ENCODE measurements at regions not wholly inside any gene's neighbourhood (a gene's known extent, or its start where the extent isn't known, plus 50 kb on each side); places are given as distances from the start of the nearest gene placed in this dataset.

- no peak for DNase-seq
- WGBS, 2 donors (ENCODE audit: low coverage in 1 of 2): 76 to 84% methylated on average over 3 of the region's 3 CpGs
- H3K9me3 ChIP-seq: no peaks in the 10 kb centered on the region
- in situ Hi-C loops (cut with MboI; ENCODE audit: low pct_ligation_motif_present in 1 of 4, low pct_unique_long_range_greater_than_20kb in 1 of 4, low sequenced_read_pairs in 3 of 4) (no loop called here), intact Hi-C loops (cut with DNase I; ENCODE audit: low total_unique reads) (no loop called here)
- no peaks in the 10 kb centered on the region for H3K4me1 ChIP-seq
- H3K36me3 ChIP-seq: no peaks in the 10 kb centered on the region
- TF ChIP-seq POLR2A (IDR thresholded peaks at IDR 0.05) (no peak), EP300 (IDR thresholded peaks at IDR 0.05; ENCODE audit: low read depth) (no peak), CTCF (IDR thresholded peaks at IDR 0.05) (no peak), POLR2AphosphoS5 (IDR thresholded peaks at IDR 0.05) (no peak)
- H3K27ac ChIP-seq: no peak overlapping the region
- H3K27me3 ChIP-seq: peaks cover 10% of the 10 kb centered on the region
- no peak overlapping the region for H3K4me3 ChIP-seq
Observed at GRCh38 chr22:22432937-22433336, 75.6 kb downstream of the ZNF280B start.

GRCh38 chr22:22433770-22434169 is 74.8 kb downstream of the ZNF280B start:
- no peak overlapping the region for H3K27ac ChIP-seq
- no peaks in the 10 kb centered on the region for H3K36me3 ChIP-seq
- no peaks in the 10 kb centered on the region for H3K9me3 ChIP-seq
- no peaks in the 10 kb centered on the region for H3K4me1 ChIP-seq
- intact Hi-C loops (cut with DNase I; ENCODE audit: low total_unique reads) (no loop called here), in situ Hi-C loops (cut with MboI; ENCODE audit: low pct_ligation_motif_present in 1 of 4, low pct_unique_long_range_greater_than_20kb in 1 of 4, low sequenced_read_pairs in 3 of 4) (no loop called here)
- peak; percentile 15 for DNase-seq
- H3K4me3 ChIP-seq: no peak overlapping the region
- no peak for TF ChIP-seq POLR2A (IDR thresholded peaks at IDR 0.05)
- no peak for TF ChIP-seq CTCF (IDR thresholded peaks at IDR 0.05)
- TF ChIP-seq EP300 (IDR thresholded peaks at IDR 0.05; ENCODE audit: low read depth): no peak
- no peak for TF ChIP-seq POLR2AphosphoS5 (IDR thresholded peaks at IDR 0.05)
- 30 to 31% methylated on average over 4 of the region's 4 CpGs for WGBS, 2 donors (ENCODE audit: low coverage in 1 of 2)
- peaks cover 10% of the 10 kb centered on the region for H3K27me3 ChIP-seq

Small RNA genes in the stretch of these regions (small RNA-seq; reads per million reads assigned to genes)
- gene AC245291.3 (0 reads per million in 4 donors), gene IGLVVII-41-1 (0 reads per million in 4 donors)

Data from transverse colon (tissue), 4 donors.